IMR-90 (cell line): ENCODE measurements at regions not wholly inside any gene's neighbourhood (a gene's known extent, or its start where the extent isn't known, plus 50 kb on each side); places are given as distances from the start of the nearest gene placed in this dataset.

Source experiments
- ATAC-seq: fragments of 200-7000 bp; cut with Tn5 transposase; 2 replicates; pipeline ENCODE4 v1.9.1; 2020; ENCODE audit warnings: low read depth, mild to moderate bottlenecking, moderate library complexity
- BruUV-seq: library from RNA; stranded (reverse); fragments of 400-500 nt; replicated peaks from 2 replicates; lab custom pipeline; 2021; lab: Mats Ljungman, UMichigan
- CTCF ChIA-PET: fragments of 300-600 bp; formaldehyde crosslinking; extraction: SDS; loops from one replicate; lab custom pipeline; 2021; ENCODE audit warnings: antibody characterized with exemption; lab: Yijun Ruan, JAX
- POLR2A ChIA-PET: fragments of 300-600 bp; sonication (Branson Sonifier 250); formaldehyde crosslinking; loops from one replicate; lab custom pipeline; 2022; ENCODE audit warnings: antibody characterized with exemption; ENCODE audit not compliant: unreplicated experiment; lab: Charles Lee
- DNase-seq: peaks from one replicate; pipeline ENCODE4 v3.0.0; 2013
- H2AFZ ChIP-seq: replicated peaks from 2 replicates; pipeline ENCODE3; 2013; ENCODE audit warnings: low read length, mild to moderate bottlenecking; ENCODE audit not compliant: poor library complexity
- H2AK5ac ChIP-seq: 2 replicates; pipeline ENCODE4 v1.6.1; 2013; ENCODE audit warnings: low read depth, low read length, inconsistent platforms
- H2AK9ac ChIP-seq: replicated peaks from 2 replicates; pipeline ENCODE3; 2013; ENCODE audit warnings: mild to moderate bottlenecking, low read depth, low read length, moderate library complexity; ENCODE audit not compliant: poor library complexity
- H2BK120ac ChIP-seq: 2 replicates; pipeline ENCODE4 v1.6.1; 2013; ENCODE audit warnings: low read depth, low read length, inconsistent platforms
- H2BK15ac ChIP-seq: 3 replicates; pipeline ENCODE4 v1.6.1; 2013; ENCODE audit warnings: low read depth, low read length, inconsistent platforms
- H2BK20ac ChIP-seq: 2 replicates; pipeline ENCODE4 v1.6.1; 2013; ENCODE audit warnings: low read depth, mild to moderate bottlenecking, inconsistent platforms, low read length, moderate library complexity
- H2BK5ac ChIP-seq: 2 replicates; pipeline ENCODE4 v1.6.1; 2013; ENCODE audit warnings: mild to moderate bottlenecking, low read depth, low read length, inconsistent platforms; ENCODE audit not compliant: poor library complexity, severe bottlenecking
- H3K14ac ChIP-seq: replicated peaks from 2 replicates; pipeline ENCODE4 v1.6.1; 2013; ENCODE audit warnings: low read depth, low read length, inconsistent platforms
- H3K18ac ChIP-seq: 2 replicates; pipeline ENCODE4 v1.6.1; 2013; ENCODE audit warnings: low read depth, low read length, control low read depth
- H3K23ac ChIP-seq: 2 replicates; pipeline ENCODE4 v1.6.1; 2013; ENCODE audit warnings: low read depth, low read length, inconsistent platforms
- H3K27ac ChIP-seq: 2 replicates; pipeline ENCODE4 v1.5.1; 2013; ENCODE audit warnings: mild to moderate bottlenecking, control low read depth, low read length; ENCODE audit not compliant: insufficient read depth
- H3K27me3 ChIP-seq: 2 replicates; pipeline ENCODE4 v1.6.1; 2013; ENCODE audit warnings: low read length; ENCODE audit not compliant: control insufficient read depth, insufficient read depth
- H3K36me3 ChIP-seq: 2 replicates; pipeline ENCODE4 v1.6.1; 2013; ENCODE audit warnings: low read length, mixed read lengths; ENCODE audit not compliant: control insufficient read depth, insufficient read depth
- H3K4ac ChIP-seq: 2 replicates; pipeline ENCODE4 v1.6.1; 2013; ENCODE audit warnings: low read depth, low read length, inconsistent platforms
- H3K4me1 ChIP-seq: 2 replicates; pipeline ENCODE4 v1.6.1; 2013; ENCODE audit warnings: low read length, mixed read lengths; ENCODE audit not compliant: control insufficient read depth, insufficient read depth
- H3K4me2 ChIP-seq: 2 replicates; pipeline ENCODE4 v1.6.1; 2013; ENCODE audit warnings: low read depth, mild to moderate bottlenecking, control low read depth, low read length, moderate library complexity
- H3K4me3 ChIP-seq: 2 replicates; pipeline ENCODE4 v1.5.1; 2013; ENCODE audit warnings: low read depth, mild to moderate bottlenecking, control low read depth, low read length, moderate library complexity; ENCODE audit not compliant: insufficient read depth
- H3K56ac ChIP-seq: 2 replicates; pipeline ENCODE4 v1.6.1; 2013; ENCODE audit warnings: low read length, inconsistent platforms; ENCODE audit not compliant: insufficient read depth; ENCODE audit errors: extremely low read depth
- H3K79me1 ChIP-seq, 2 experiments: 2 replicates each; pipeline ENCODE4 v1.6.1; 2013; ENCODE audit warnings: low read length in 2 of 2, inconsistent platforms in 1 of 2, low read depth in 1 of 2
- H3K9ac ChIP-seq: 2 replicates; pipeline ENCODE4 v1.6.1; 2013; ENCODE audit warnings: low read depth, low read length, control low read depth
- H3K9me1 ChIP-seq: 2 replicates; pipeline ENCODE4 v1.6.1; 2013; ENCODE audit warnings: low read length, inconsistent platforms; ENCODE audit not compliant: insufficient read depth
- H3K9me3 ChIP-seq: 2 replicates; pipeline ENCODE4 v1.6.1; 2013; ENCODE audit warnings: low read length; ENCODE audit not compliant: control insufficient read depth, insufficient read depth
- H4K20me1 ChIP-seq: 2 replicates; pipeline ENCODE4 v1.6.1; 2013; ENCODE audit warnings: low read length, inconsistent platforms; ENCODE audit not compliant: insufficient read depth
- H4K5ac ChIP-seq: 2 replicates; pipeline ENCODE4 v1.6.1; 2013; ENCODE audit warnings: mild to moderate bottlenecking, low read depth, low read length, control low read depth
- H4K8ac ChIP-seq, 2 experiments: 2 replicates each; pipeline ENCODE4 v1.6.1; 2013; ENCODE audit warnings: low read depth in 2 of 2, low read length in 2 of 2, control low read depth in 1 of 2, inconsistent platforms in 1 of 2
- H4K91ac ChIP-seq: 2 replicates; pipeline ENCODE4 v1.6.1; 2013; ENCODE audit warnings: low read depth, low read length, inconsistent platforms; ENCODE audit not compliant: insufficient read depth
- CTCF ChIP-seq: conservative IDR thresholded peaks from 2 replicates; pipeline ENCODE4 v1.5.1; 2012; ENCODE audit warnings: mild to moderate bottlenecking, low read depth, low read length, improper control_type of control experiment
- NFE2L2 ChIP-seq: fragments of 150-350 bp; IDR thresholded peaks from 2 replicates; pipeline ENCODE4 v1.6.1; 2016; ENCODE audit warnings: low read depth, mild to moderate bottlenecking, low read length
- SMC3 ChIP-seq: fragments of 150-350 bp; IDR thresholded peaks from 2 replicates; pipeline ENCODE4 v1.6.1; 2016; ENCODE audit warnings: low read depth, mild to moderate bottlenecking, antibody characterized with exemption, low read length, moderate library complexity
- WGBS, 2 experiments: methylation state at CpG; one replicate each; pipeline versions ENCODE4 v1.1.5 to v1.1.7; 2013; ENCODE audit warnings: missing lambda C conversion rate in 2 of 2; ENCODE audit not compliant: insufficient read length in 1 of 2; ENCODE audit errors: extremely low coverage in 2 of 2; 5-methylcytosine and 5-hydroxymethylcytosine counted together
- dilution Hi-C: fragments of 300-500 bp; cut with HindIII; formaldehyde crosslinking; loops from one replicate; pipeline ENCODE4 v1.14.3; 2018; ENCODE audit warnings: low sequenced_read_pairs; ENCODE audit not compliant: unreplicated experiment
- in situ Hi-C: fragments of 300-500 bp; cut with MboI; formaldehyde crosslinking; loops from 3 replicates; pipeline ENCODE4 v1.14.3; 2019; ENCODE audit warnings: low sequenced_read_pairs, inconsistent platforms, mixed read lengths
- intact Hi-C: fragments of 100-400 bp; cut with micrococcal nuclease; formaldehyde crosslinking; loops from 2 replicates; pipeline ENCODE4 v1.10.0; 2022

GRCh38 chr20:20955892-20956291 is 150.3 kb downstream of the LINC00237 start:
- Histone ChIP-seq H3K36me3 (no peaks in the 10 kb centered on the region), H2BK20ac (no peak overlapping the region), H3K9ac (no peak overlapping the region), H3K79me1 (no peaks in the 10 kb centered on the region), H3K27me3 (no peaks in the 10 kb centered on the region), H3K9me1 (no peaks in the 10 kb centered on the region), H3K4me1 (no peaks in the 10 kb centered on the region), H2AK5ac (no peak overlapping the region), H3K4me3 (no peak overlapping the region), H3K4ac (no peak overlapping the region), H2BK120ac (no peak overlapping the region), H3K9me3 (peaks cover 12% of the 10 kb centered on the region), H3K4me2 (no peak overlapping the region), H2AK9ac (no peak overlapping the region), H2BK5ac (no peak overlapping the region), H4K91ac (no peak overlapping the region), H3K18ac (no peak overlapping the region), H2AFZ (no peak overlapping the region), H3K56ac (no peak overlapping the region), H4K20me1 (no peaks in the 10 kb centered on the region), H4K8ac (no peak overlapping the region), H4K5ac (no peak overlapping the region), H3K23ac (no peak overlapping the region), H3K14ac (no peak overlapping the region), H2BK15ac (no peak overlapping the region), H3K27ac (no peak overlapping the region)
- no TSS peak for BruUV-seq
- no CpG with 5 or more reads among the region's 4 CpGs for WGBS, 2 experiments
- in situ Hi-C loops, result no loop called here
- intact Hi-C loops, result no loop called here
- CTCF ChIA-PET, result no interaction called here
- DNase-seq (no peak), ATAC-seq (no peak)
- TF ChIP-seq SMC3 (no peak), CTCF (no peak), NFE2L2 (no peak)
- POLR2A ChIA-PET, result no interaction called here
- dilution Hi-C loops, result no loop called here
